AG09309 (cell line): ENCODE measurements at regions not wholly inside any gene's neighbourhood (a gene's known extent, or its start where the extent isn't known, plus 50 kb on each side); places are given as distances from the start of the nearest gene placed in this dataset.
"Not testable (repeated sequence)": the region's sequence is repeated elsewhere in the genome, so short reads cannot be mapped to it uniquely, and the experiment has no call there.

Experiments used
- DNase-seq: peaks from one replicate; pipeline ENCODE4 v3.0.0-alpha.2; 2010; ENCODE audit warnings: low read depth
- H3K4me3 ChIP-seq: 2 replicates; pipeline ENCODE4 v1.5.1; 2011; ENCODE audit warnings: mild to moderate bottlenecking, low read depth, low read length, moderate library complexity; ENCODE audit not compliant: control insufficient read depth
- TF ChIP-seq, protein P1 (sequence below): IDR thresholded peaks from 2 replicates; pipeline ENCODE4 v1.5.1; 2011; ENCODE audit warnings: mild to moderate bottlenecking, low read depth, low read length, inconsistent platforms; ENCODE audit not compliant: insufficient read depth, control insufficient read depth; ENCODE audit errors: missing control alignments

DNA sequence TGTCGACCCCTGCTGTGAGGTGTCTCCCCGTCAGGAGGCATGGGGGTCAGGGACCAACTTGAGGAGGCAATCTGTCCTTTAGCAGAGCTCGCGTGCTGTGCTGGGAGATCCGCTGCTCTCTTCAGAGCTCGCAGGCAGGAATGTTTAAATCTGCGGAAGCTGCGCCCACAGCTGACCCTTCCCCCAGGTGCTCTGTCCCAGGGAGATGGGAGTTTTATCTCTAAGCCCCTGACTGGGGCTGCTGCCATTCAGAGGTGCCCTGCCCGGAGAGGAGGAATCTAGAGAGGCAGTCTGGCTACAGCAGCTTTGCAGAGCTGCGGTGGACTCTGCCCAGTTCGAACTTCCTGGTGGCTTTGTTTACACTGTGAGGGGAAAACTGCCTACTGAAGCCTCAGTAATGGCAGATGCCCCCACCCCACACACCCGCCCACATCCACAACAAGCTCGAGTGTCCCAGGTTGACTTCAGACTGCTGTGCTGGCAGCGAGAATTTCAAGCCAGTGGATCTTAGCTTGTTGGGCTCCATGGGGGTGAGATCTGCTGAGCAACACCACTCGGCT is 133.1 kb downstream of the CENPC start:
- DNase-seq, H3K4me3 ChIP-seq: not testable (repeated sequence)

DNA sequence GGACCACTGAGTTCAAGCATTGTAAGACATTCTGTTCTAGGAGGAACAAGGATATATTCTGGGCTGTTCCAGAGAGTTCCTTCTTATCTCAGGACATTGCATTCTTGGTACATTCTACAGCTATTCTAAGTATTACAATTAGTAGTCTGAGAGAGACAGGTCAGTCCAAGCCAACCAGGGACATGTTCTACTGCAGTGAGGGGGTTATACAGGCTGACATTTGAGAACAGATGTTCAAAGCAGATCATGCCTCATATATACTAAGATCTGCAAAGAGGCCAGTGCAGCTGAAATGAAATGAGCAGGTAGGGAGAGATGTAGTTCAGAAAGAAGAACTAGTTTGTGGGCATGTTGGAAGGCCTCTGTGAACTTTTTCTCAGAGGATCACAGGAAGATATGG is 142.0 kb downstream of the CENPC start:
- no peak for DNase-seq
- H3K4me3 ChIP-seq = no peak overlapping the region
- TF ChIP-seq, protein P1, sequence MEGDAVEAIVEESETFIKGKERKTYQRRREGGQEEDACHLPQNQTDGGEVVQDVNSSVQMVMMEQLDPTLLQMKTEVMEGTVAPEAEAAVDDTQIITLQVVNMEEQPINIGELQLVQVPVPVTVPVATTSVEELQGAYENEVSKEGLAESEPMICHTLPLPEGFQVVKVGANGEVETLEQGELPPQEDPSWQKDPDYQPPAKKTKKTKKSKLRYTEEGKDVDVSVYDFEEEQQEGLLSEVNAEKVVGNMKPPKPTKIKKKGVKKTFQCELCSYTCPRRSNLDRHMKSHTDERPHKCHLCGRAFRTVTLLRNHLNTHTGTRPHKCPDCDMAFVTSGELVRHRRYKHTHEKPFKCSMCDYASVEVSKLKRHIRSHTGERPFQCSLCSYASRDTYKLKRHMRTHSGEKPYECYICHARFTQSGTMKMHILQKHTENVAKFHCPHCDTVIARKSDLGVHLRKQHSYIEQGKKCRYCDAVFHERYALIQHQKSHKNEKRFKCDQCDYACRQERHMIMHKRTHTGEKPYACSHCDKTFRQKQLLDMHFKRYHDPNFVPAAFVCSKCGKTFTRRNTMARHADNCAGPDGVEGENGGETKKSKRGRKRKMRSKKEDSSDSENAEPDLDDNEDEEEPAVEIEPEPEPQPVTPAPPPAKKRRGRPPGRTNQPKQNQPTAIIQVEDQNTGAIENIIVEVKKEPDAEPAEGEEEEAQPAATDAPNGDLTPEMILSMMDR = no peak

DNA sequence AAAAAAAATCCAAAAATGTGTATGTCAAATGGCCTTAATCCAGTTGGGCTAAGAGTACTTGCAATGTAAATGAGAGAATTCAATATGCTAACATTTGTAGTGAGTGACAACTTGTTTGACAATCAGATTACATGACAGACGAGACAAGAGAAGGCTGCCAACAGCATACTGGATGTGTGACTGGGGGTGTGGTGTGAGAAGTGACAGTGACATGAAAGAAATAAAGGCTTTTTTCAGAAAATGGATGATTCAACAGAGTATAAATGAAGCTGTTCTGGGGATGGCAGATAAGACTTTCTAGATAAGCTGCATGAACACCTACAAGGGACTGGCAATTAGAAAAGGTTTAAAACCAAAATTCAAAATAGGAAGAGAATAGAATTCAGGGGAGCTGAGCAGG is 143.4 kb downstream of the CENPC start:
- no peak overlapping the region for H3K4me3 ChIP-seq
- no peak for DNase-seq
- TF ChIP-seq, protein P1 = no peak

DNA sequence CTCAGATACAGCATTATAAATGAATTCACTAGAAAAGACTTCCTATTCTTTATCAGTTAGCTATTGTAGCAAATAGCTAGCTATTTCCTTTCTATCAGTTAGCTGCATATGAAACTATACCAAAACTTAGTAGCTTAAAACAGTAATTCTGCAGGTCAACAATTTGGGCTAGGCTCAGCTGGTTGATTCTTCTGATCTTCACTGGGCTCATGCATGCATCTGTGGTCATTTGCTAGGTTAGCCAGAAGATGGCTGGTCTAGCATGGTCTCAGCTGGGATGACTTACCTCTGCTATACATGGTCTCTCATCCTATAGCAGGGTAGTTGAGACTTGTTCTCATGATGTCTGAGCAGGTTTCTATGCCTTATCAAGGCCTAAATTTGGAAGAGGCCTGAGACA is 147.4 kb downstream of the CENPC start:
- no peak for DNase-seq
- TF ChIP-seq, protein P1 = no peak
- H3K4me3 ChIP-seq = no peak overlapping the region

DNA sequence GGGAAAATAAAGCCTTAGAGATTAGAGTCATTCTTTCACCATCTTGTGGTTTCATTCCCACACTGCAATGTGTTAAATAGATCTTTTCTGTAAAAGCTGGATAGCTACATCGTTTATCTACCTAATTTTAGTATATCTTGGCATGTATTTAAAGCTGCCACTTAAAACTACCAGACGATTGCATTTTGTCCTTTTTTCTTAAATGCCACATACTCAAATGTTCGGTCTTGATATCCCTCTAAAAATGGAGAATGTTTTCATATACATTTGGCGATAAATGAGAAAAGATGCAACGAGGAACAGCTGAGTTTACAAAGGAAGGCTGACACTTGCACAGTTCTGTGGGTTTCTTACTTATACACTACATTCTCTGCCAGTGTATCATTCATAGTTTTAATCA is 148.3 kb downstream of the CENPC start:
- DNase-seq = no peak
- H3K4me3 ChIP-seq = no peak overlapping the region
- TF ChIP-seq, protein P1 = no peak

DNA sequence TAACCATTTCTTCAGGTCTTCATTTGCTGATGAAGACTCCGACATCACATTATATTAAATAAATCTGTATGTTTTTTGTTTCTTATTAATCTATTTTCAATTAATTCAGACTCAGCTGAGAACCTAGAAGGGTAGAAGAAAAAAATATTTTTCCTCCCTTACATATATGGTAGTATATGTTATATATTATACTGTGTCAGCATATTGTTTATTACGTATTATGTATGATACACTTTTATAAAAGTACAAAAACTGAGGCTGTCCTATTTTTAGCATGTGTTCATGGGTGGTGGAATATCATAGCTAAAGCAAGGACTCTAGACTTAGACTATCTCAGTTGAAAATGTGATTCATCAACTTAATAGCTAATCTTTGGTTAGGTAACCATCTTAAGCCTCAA is 149.3 kb downstream of the CENPC start:
- TF ChIP-seq, protein P1 = no peak
- no peak overlapping the region for H3K4me3 ChIP-seq
- DNase-seq = no peak

DNA sequence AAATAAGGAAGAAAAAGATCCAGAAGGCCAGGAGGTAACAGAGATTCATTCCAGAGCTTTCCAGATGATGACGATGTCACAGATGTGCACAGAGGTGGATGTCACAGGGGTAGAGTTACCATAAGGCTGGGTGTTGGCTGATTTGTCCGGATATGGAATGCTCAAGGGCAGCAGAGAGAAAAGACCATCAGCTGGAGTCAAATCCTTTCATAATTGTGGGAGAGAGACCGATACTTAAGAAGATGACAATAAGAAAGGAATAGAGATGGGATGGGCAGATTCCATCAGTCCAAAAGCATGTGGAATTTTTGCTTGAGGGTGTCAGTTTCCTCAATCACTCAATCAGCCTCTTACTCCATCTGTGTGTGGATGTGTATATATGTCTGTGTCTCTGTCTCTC is 150.4 kb downstream of the CENPC start:
- no peak for DNase-seq
- H3K4me3 ChIP-seq = no peak overlapping the region
- TF ChIP-seq, protein P1 = no peak
